Endothelial cell of umbilical vein (primary cell): ENCODE measurements at regions not wholly inside any gene's neighbourhood (a gene's known extent, or its start where the extent isn't known, plus 50 kb on each side); places are given as distances from the start of the nearest gene placed in this dataset.

Experiments used
- CTCF ChIP-seq, 2 donors: IDR thresholded peaks; 1 replicate in 1 of 2; 2 replicates in 1 of 2; pipeline ENCODE4 v1.5.1; 2011; ENCODE audit warnings: low read length in 2 of 2, mild to moderate bottlenecking in 2 of 2, moderate library complexity in 2 of 2, control low read depth in 1 of 2, inconsistent platforms in 1 of 2, low read depth in 1 of 2; ENCODE audit not compliant: insufficient read depth in 1 of 2; ENCODE audit errors: extremely low read depth in 1 of 2
- EZH2 ChIP-seq: IDR thresholded peaks from 2 replicates; pipeline ENCODE4 v1.6.1; 2012; ENCODE audit warnings: borderline replicate concordance, low read depth, mild to moderate bottlenecking, moderate library complexity, low read length, inconsistent platforms; ENCODE audit not compliant: severe bottlenecking
- FOS ChIP-seq: IDR thresholded peaks from 2 replicates; pipeline ENCODE4 v1.6.1; 2011; ENCODE audit warnings: mild to moderate bottlenecking, low read length, moderate library complexity, borderline replicate concordance; ENCODE audit not compliant: insufficient read depth
- MAX ChIP-seq: IDR thresholded peaks from 2 replicates; pipeline ENCODE4 v1.6.1; 2011; ENCODE audit not compliant: insufficient read depth, insufficient read length
- POLR2A ChIP-seq: IDR thresholded peaks from 2 replicates; pipeline ENCODE4 v1.6.1; 2012; ENCODE audit warnings: low read depth, mild to moderate bottlenecking, control low read depth, low read length

- TF ChIP-seq CTCF (IDR thresholded peaks at IDR 0.05; ENCODE audit: extremely low read depth in 1 of 2, insufficient read depth in 1 of 2, low read depth in 1 of 2, low read length in 2 of 2): no peak
- no peak for TF ChIP-seq POLR2A
- TF ChIP-seq FOS: no peak
- no peak for TF ChIP-seq EZH2
- TF ChIP-seq MAX: no peak
Observed at GRCh38 chr16:35642322-35642835, 2183.0 kb downstream of the TP53TG3F start.
